CD1c-positive myeloid dendritic cell (primary cell): ENCODE measurements at regions not wholly inside any gene's neighbourhood (a gene's known extent, or its start where the extent isn't known, plus 50 kb on each side); places are given as distances from the start of the nearest gene placed in this dataset.

Source experiments
- DNase-seq: peaks from one replicate; pipeline ENCODE4 v3.0.0-alpha.2; 2016; ENCODE audit errors: extremely low spot score

GRCh38 chr10:33655921-33656320, 321.5 kb upstream of the NRP1 start:
- no peak for DNase-seq

- DNase-seq = no peak
These were observed 320.8 kb upstream of the NRP1 start for GRCh38 chr10:33655165-33655815.

GRCh38 chr10:33653584-33654367, 319.3 kb upstream of the NRP1 start:
- no peak for DNase-seq

GRCh38 chr10:33652870-33653269, 318.4 kb upstream of the NRP1 start:
- DNase-seq = no peak

GRCh38 chr10:33650131-33650530, 315.7 kb upstream of the NRP1 start:
- DNase-seq = peak; percentile 59

GRCh38 chr10:33643042-33643441, 308.6 kb upstream of the NRP1 start:
- no peak for DNase-seq

- no peak for DNase-seq
These were observed 304.4 kb upstream of the NRP1 start for GRCh38 chr10:33638891-33639290.

GRCh38 chr10:33638374-33638773, 303.9 kb upstream of the NRP1 start:
- no peak for DNase-seq

GRCh38 chr10:33635967-33636515, 301.6 kb upstream of the NRP1 start:
- DNase-seq = no peak

GRCh38 chr10:33632432-33632831, 298.0 kb upstream of the NRP1 start:
- DNase-seq = no peak

GRCh38 chr10:33631991-33632390, 297.5 kb upstream of the NRP1 start:
- no peak for DNase-seq

- no peak for DNase-seq
These were observed 296.3 kb upstream of the NRP1 start for GRCh38 chr10:33630761-33631160.

- DNase-seq = no peak
These were observed 293.1 kb upstream of the NRP1 start for GRCh38 chr10:33627611-33628010.

- DNase-seq = no peak
These were observed 292.5 kb upstream of the NRP1 start for GRCh38 chr10:33626798-33627466.

- DNase-seq = no peak
These were observed 289.2 kb upstream of the NRP1 start for GRCh38 chr10:33623669-33624068.

- DNase-seq = peak; percentile 90
These were observed 286.6 kb upstream of the NRP1 start for GRCh38 chr10:33621101-33621500.

GRCh38 chr10:33618196-33618595, 283.7 kb upstream of the NRP1 start:
- no peak for DNase-seq

- DNase-seq = no peak
These were observed 283.1 kb upstream of the NRP1 start for GRCh38 chr10:33617381-33618080.

- DNase-seq = no peak
These were observed 282.5 kb upstream of the NRP1 start for GRCh38 chr10:33616956-33617355.

- DNase-seq = peak; percentile 59
These were observed 278.1 kb upstream of the NRP1 start for GRCh38 chr10:33612551-33612950.

- no peak for DNase-seq
These were observed 277.6 kb upstream of the NRP1 start for GRCh38 chr10:33612116-33612515.

GRCh38 chr10:33611423-33611822, 277.0 kb upstream of the NRP1 start:
- no peak for DNase-seq
